ENCODE measurements at regions not wholly inside any gene's neighbourhood (a gene's known extent, or its start where the extent isn't known, plus 50 kb on each side); places are given as distances from the start of the nearest gene placed in this dataset.
A peak's percentile ranks its signal among the peaks of the same experiment; 100 is the strongest.
"Not testable (repeated sequence)": the region's sequence is repeated elsewhere in the genome, so short reads cannot be mapped to it uniquely, and the experiment has no call there.

GRCh38 chrX:123788193-123788592 is 55.3 kb upstream of the THOC2 start:
- DNase-seq = peak in 1 of 2 experiments; percentile 1

- no peak for DNase-seq
- TF ChIP-seq GATA1 (IDR thresholded peaks at IDR 0.05; ENCODE audit: low read depth, low read length) = no peak
These were observed 55.9 kb upstream of the THOC2 start for GRCh38 chrX:123788744-123789143.

GRCh38 chrX:123797543-123798447 is 62.1 kb upstream of the XIAP start:
- DNase-seq = no peak
- no peak for TF ChIP-seq POLR2A (IDR thresholded peaks at IDR 0.05; ENCODE audit: low read length)
- TF ChIP-seq GATA1 (IDR thresholded peaks at IDR 0.05; ENCODE audit: low read depth, low read length) = no peak

GRCh38 chrX:123798706-123799430 is 61.0 kb upstream of the XIAP start:
- not testable (repeated sequence) for DNase-seq

- no peak for TF ChIP-seq GATA1 (IDR thresholded peaks at IDR 0.05; ENCODE audit: low read depth, low read length)
- TF ChIP-seq POLR2A (IDR thresholded peaks at IDR 0.05; ENCODE audit: low read length) = no peak
These were observed 58.0 kb upstream of the XIAP start for GRCh38 chrX:123801901-123802300.

GRCh38 chrX:123803331-123803983 is 56.4 kb upstream of the XIAP start:
- TF ChIP-seq POLR2A (IDR thresholded peaks at IDR 0.05; ENCODE audit: low read length) (peak; percentile 27), GATA1 (IDR thresholded peaks at IDR 0.05; ENCODE audit: low read depth, low read length) (no peak)
- DNase-seq = peak; percentile 77 to 81

More at GRCh38 chrX:123801901-123802300, 58.0 kb upstream of the XIAP start:
- DNase-seq = peak; percentile 10 to 16

GRCh38 chrX:123803984-123804365 is 55.9 kb upstream of the XIAP start:
- not testable (repeated sequence) for DNase-seq

- TF ChIP-seq GATA1 (IDR thresholded peaks at IDR 0.05; ENCODE audit: low read depth, low read length) = no peak
- TF ChIP-seq POLR2A (IDR thresholded peaks at IDR 0.05; ENCODE audit: low read length) = no peak
- DNase-seq = peak; percentile 1 to 8
These were observed 51.9 kb upstream of the XIAP start for GRCh38 chrX:123807835-123808416.

GRCh38 chrX:123809854-123810375 is 49.9 kb upstream of the XIAP start:
- no peak for DNase-seq
- TF ChIP-seq POLR2A (IDR thresholded peaks at IDR 0.05; ENCODE audit: low read length) (no peak), GATA1 (IDR thresholded peaks at IDR 0.05; ENCODE audit: low read depth, low read length) (no peak)
